Activated CD8-positive, alpha-beta memory T cell treated with anti-CD3 and anti-CD28 coated beads for 4 hours (primary cell): ENCODE measurements at regions not wholly inside any gene's neighbourhood (a gene's known extent, or its start where the extent isn't known, plus 50 kb on each side); places are given as distances from the start of the nearest gene placed in this dataset.

Source experiments
- DNase-seq, 2 donors: peaks; one replicate each; pipeline ENCODE4 v3.0.0-alpha.2; 2020; ENCODE audit warnings: low read depth in 2 of 2

- no peak for DNase-seq
Observed at GRCh38 chr13:48888613-48889012, 87.1 kb upstream of the FNDC3A start.

- no peak for DNase-seq
Observed at GRCh38 chr13:48890391-48890790, 85.3 kb upstream of the FNDC3A start.

- no peak for DNase-seq
Observed at GRCh38 chr13:48891586-48891985, 84.1 kb upstream of the FNDC3A start.

- no peak for DNase-seq
Observed at GRCh38 chr13:48892053-48892687, 83.5 kb upstream of the FNDC3A start.

DNA sequence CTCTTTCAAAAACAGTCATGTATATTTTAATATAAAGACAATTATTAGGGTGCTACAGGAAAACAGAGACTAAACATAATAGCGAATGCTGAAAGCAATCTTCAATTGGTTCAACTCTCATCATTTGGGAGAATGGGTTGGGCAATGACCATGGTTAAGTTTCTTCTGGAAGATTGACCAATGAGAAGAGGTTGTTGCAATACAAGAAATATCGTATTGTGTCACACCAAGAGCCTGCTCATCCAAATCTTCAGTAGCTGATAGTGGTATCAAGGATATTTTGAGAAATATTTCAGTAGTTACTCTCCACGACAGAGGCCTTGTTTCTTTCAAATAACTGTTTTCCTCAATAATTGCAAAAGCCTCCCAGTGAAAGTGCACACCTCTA, 83.0 kb upstream of the FNDC3A start:
- no peak for DNase-seq

DNA sequence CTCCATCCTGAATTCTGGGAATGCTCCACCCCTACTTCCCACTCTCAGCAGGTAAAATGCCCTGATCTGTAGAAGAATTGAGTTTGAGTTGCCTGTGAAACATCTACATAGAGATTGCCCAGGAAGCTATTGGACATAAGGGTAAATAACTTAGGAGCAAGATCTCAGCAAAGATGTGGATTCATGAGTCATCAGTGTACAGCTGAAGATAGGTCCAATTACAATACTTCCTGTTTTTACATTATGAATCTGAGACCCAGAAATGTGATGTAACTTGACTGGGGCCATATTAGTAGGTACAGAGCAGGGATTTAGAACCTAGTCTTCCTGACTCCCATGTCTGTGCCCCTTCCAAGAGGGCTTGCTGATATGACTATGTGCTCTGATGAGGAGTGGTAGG, 79.4 kb upstream of the FNDC3A start:
- DNase-seq, result no peak

- DNase-seq, result no peak
Observed at GRCh38 chr13:48901781-48902180, 73.9 kb upstream of the FNDC3A start.

- DNase-seq, result no peak
Observed at GRCh38 chr13:48902368-48902767, 73.3 kb upstream of the FNDC3A start.

DNA sequence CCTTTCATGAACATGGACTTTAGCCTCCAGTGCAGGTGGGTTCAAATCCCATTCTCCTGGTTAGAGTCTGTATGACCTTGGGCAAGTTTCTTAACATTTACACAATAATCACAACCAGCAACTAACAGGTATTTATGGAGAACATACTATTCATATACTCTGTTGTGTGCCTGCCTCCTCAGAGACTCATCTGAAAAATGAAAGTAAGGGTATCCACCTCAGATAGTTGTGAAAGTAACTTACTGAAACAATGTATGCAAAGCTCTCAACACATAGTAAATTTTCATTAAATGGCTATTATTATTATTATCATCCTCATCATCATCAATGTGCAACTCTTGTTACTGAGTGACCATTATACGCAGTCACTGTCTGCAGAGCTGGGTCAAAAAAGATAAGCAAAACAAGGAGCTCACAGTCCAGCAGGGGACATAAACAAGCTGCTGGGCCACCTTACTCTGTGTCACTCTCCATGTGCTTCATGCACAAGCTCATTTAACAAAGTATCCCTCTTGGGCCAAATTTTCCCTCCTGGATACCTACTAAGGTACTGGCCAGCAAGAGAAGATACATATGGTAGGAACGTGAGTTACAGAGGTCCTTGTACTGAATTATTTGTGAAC, 70.9 kb upstream of the FNDC3A start:
- no peak for DNase-seq

DNA sequence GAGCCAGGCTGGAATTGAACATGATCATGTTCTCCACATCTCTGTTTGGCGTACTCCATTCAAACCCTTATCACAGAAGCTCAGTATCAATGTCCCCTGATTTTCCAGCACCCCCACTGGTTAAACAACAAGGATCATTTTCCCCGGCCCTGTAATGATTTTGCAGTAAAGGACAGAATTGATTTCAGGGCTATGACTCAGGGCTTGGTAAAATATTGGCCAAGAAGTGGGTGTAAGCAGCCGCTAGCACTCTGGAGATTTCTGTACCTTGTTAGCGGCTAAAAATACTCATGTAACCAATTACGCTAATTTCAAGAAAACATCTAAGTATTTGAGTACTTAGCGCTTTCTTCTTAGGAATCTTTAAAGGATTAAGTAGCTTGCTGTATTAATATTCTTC, 69.5 kb upstream of the FNDC3A start:
- DNase-seq, result no peak

DNA sequence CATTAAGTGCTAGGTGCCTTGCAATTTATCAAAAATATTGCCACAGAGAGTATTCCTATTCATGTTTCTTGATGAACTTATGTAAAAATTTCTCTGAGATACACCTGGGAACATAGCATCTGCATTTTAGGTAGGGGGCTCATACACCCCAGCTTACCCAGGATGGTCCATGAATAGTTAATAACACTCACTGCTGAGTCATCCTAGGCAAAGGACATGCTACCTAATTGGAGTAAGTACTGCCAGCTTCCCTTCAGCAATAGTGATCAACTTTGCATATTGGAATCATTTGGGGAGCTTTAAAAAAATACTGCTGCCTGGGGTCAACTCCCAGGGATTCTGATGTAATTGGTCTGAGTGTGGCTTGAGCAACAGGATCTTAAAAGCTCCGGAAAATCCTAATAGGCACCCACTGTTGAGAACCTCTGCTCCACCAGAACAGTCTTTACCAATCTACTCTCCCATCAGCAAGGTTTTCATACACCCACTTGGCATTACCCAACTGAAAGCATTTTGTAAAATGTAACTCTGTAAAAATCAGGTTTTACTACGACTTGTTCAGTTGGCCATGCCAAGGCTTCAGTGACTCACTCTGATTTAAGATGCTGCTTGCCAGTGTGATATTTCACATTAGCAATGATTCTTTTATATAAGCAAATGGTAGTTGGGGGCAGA, 67.2 kb upstream of the FNDC3A start:
- DNase-seq, result no peak

DNA sequence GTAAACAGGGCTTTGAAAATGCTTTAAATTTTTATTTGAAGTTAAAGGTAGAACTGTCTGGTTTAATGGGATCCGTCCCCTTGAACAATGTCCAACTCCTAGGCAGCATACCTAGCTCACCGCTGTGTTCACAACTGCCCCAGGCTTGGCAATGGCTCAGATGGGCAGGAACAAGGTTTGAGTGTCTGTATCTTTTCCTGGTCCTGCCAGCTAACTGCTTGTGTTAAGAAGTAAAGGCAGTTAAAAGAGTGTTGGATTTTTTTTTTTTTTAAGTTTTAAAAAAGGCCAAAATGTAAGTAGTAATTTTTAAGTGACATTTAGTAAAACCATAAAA, 66.7 kb upstream of the FNDC3A start:
- no peak for DNase-seq

DNA sequence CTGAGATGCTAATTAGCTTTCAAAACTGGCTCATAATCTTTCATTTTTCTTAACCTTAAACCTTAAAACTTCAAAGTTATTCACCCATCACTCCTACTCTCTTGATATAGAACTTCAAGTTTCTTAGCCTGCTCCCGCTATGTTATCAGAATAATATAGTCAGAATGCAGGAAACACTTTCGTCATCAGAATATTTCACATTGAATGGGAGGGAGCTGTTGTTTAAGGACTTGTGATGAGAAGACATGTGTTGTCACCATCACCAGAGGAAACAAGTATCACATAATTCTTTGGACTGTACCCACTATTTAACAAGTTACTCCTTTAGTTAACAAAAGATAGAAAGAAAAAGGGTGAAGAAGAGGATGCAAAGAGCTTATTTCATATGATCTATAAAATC, 65.0 kb upstream of the FNDC3A start:
- no peak for DNase-seq

DNA sequence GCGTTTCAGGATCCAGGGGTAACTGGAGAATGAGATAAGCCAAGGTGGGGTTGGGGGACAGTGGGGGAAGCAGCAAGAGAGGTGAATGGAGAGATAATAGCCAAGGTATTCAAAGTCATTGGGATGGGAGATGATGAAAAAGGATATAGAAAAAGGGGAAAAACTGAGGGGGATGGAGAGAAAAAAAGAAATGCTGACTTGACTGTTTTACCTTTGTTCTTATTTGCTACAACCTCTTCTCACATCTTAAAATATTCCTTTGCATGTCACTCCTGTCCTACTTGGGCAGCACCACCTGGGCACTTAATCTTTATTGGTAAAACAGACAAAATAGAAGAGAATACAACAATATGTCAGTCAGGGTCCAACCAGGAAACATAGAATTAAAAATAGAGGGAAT, 56.0 kb upstream of the FNDC3A start:
- no peak for DNase-seq

DNA sequence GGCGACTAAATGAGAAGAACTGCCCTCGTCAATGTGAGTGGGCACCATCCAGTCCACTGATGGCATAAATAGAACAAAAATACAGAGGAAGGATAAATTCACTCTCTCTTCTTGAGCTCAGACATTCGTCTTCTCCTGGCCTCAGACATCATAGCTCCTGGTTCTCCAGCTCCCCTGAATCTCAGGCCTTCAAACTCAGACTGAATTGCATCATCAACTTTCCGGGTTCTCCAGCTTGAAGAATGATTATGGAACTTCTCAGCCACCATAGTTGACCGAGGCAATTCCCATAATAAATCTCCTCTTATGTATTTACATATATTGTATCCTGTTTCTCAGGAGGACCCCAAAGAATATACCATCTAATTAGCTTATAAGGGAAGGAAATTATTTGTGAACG, 55.0 kb upstream of the FNDC3A start:
- no peak for DNase-seq

DNA sequence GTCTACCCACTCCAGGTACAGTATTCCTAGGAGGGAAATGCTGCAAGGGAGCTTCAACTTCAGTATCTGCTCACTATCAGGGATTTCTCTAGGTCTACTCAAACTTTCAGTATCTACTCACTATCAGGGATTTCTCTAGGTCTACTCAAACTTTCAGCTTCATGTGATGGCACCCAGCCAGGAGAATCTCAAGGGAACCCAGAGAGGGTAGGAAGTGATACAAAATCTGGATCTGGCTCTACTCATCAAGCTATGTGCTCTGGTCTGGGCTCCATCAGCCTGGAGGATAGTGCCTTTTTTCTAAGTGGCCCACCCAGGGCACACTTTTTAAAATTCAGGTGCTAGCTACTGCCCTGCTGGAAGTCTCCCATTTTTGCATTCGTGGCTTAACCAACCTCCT, 52.3 kb upstream of the FNDC3A start:
- no peak for DNase-seq

DNA sequence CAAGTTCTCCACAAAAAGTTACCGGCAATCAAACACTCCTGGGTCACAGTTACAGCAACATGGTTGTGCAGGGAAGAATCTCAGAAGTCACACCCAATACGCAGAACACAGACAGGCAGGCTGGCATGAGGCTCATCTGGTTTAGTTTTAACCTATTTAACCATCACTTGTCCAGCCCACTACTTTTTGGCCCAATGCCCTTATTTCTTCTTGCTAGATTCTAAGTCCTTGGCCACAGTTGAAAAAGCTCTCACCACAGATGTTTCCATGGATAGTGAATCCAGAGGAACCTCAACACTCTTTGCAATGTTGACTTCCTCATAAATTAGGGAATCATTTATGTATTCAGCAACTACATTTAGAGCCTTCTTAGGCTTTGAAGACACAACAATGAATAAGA, 50.7 kb upstream of the FNDC3A start:
- DNase-seq, result no peak
